Stimulated activated CD4-positive, alpha-beta T cell treated with anti-CD3 and anti-CD28 coated beads, Interleukin-12 subunit alpha, Interleukin-12 subunit beta, amount 100 ng/mL, for 24 hours (primary cell): ENCODE measurements at regions not wholly inside any gene's neighbourhood (a gene's known extent, or its start where the extent isn't known, plus 50 kb on each side); places are given as distances from the start of the nearest gene placed in this dataset.

Experiments used
- DNase-seq, 2 experiments: peaks; one replicate each; pipeline ENCODE4 v3.0.0-alpha.2; 2020; ENCODE audit warnings: low read depth in 2 of 2

DNA sequence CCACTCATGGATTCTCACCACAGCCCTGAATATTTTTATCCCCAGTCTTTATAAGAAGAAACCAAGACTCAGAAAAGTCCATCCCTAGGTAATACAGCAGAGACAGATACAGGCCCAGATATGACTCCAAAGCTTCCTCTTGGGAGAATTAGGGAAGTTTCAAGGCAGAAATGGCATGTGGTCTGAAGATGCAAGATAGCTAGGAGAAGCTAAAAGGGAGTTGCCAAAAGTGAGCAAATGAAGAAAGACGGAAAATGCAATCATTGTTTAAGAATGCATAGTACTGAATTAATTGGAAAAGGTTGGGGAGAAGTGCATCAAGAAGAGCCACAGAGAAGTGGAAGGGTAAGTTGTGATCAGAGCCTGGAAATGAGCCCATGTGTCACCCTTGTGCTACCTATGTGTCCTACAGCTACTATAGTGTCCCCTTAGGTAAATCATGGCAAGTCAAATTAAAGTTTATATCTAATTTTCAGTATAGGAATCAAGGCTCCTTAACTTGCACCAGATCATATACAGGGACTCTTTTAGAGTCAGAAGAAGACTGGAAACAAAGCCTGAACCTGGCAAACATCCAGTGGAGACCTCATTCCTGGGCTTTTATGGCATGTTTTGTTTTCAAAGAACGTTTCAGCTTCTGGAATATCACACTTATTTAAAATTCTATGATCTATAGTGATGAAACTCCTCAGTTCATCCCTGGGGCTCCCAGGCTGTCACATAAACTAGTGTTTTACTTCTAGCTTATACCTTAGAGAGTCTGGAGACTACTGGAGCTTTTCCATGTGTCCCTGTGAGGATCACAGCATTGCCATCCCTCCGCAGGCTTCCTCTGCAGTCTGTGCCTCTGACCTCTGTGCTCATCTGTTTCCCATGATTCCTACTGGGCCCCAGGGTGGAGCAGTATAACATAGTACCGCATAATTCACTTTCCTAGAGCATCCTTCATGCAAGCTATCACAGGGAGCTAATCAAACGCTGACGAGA, 189.0 kb upstream of the CDKN3 start:
- DNase-seq = no peak

- DNase-seq = no peak
Observed at GRCh38 chr14:54208751-54209150, 188.1 kb upstream of the CDKN3 start.

DNA sequence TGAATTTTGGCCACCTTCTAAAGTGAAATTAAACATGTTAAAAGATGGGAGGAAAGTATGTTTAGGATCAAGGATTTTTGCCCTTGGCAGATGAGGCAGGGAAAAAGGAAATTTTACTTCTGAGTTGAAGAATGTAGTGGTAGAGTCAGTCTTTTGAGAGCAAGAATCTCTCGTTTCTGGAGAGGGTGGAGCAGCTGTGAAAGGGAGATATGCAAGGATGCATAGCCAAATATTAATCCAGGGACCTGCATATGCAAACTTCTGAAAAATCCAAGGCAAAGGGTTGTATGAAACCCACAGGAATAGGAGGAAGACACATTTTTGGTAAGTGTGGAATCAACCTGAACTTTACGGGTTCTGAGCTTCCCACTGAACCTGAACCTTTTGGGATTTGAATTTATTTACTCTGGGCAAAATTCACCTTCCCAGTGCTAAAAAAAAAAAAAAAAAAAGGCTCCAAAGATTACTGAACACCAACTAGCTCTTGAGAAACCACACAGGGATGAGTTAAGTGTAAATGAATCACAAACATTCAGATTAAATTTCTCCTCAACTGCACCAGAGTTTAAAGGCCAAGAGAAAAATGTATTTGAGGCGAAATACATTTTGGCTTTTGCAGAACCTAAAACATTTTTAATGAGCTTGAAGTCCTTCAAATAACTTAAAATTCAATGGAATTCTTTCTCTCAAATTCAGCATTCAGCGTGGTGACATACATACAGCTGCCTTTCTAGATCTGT, 187.1 kb upstream of the CDKN3 start:
- no peak for DNase-seq

GRCh38 chr14:54211551-54212308, 185.1 kb upstream of the CDKN3 start:
- no peak for DNase-seq

DNA sequence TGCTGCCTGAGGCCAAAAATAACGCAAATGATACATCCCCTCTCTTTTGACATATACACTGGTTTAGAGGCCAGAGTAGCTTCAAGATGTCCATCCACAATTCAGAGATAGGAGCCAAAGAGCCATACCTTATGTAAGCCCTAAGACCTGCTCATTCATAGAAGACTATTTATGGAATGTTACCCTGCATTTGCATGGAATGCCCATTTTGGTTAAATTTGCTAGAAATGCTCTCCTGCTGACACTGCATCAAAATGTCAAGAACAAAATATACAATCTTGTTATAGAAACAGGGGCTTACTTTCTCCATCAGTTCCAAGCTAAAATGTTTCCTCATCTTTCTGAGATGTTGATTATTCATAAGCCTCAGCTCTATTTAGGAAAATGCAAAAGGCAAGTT, 183.3 kb upstream of the CDKN3 start:
- DNase-seq = no peak

GRCh38 chr14:54216827-54217226, 180.0 kb upstream of the CDKN3 start:
- DNase-seq = no peak

DNA sequence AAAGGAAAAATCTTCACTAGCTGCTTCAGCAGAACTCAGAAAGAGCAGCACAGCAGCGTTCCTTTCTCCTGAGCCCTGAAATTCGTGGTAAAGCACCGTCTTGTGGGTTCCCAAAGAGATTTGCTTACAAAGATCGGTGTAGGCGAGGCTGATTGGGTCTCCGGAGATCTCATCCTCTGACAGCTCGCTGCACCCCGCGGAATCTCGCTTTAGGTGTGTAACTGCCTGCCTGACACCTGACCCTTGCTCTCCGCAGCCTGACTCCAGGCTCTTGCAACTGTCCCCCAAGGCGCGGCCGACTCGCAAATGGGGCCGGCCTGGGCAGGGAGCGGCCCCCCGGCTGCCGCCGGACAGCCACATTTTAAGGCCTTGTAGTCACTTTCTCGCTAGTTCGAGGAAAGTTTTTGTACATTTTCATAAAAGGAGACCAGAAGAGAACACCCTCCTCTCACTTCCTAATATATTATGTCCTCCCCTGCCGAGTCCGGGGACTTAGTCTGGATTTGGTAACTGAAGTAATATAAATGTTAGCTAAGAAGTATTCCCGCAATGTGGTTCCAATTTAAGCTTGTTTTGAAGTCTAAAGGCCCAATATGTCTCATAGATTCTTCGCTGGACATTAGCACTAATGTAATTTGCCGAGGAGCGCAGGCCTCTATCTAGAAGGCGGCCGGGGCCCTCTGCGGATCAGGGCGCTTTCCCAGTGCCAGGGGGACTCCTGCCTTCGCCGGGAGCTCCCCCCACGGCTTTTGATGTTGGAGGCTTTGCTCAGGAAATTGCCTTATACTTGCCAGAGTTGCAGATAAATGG, 177.3 kb upstream of the CDKN3 start:
- DNase-seq = no peak

GRCh38 chr14:54220071-54220703, 176.6 kb upstream of the CDKN3 start:
- no peak for DNase-seq

DNA sequence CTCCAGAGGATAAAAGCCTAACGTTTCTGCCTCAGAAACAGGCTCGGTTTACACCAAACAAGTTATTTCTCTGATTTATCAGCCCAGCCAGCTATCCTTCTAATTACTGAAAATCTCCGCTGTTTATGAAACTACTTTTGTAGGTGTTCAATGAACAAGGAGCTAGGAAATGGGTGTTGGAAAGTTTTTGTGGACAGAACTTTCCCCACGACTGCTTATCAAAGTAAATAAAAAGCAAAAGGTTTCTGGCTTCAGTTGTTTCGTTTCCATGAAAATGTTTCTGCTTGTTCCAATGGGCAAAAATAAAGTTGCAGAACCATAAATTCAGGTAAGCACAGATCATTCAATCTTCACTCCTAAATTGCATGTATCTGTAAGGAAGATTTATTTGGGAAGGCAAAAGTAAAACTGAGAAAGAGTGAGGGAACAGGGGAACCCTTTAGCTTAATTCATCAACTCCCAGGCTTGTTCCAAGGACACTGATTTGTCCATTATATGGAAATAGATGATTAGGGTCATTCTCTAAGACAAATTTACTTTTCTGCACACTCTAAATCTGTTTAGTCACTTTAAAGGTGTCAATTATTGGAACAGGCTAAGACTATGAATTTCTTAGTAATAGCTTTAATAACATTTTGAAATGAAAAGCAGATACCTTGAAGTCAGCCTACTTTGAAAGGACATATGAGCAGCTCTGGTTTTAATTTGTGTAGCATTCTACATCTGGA, 175.9 kb upstream of the CDKN3 start:
- no peak for DNase-seq

GRCh38 chr14:54221432-54221803, 175.4 kb upstream of the CDKN3 start:
- no peak for DNase-seq

- DNase-seq = no peak
Observed at GRCh38 chr14:54221971-54222370, 174.8 kb upstream of the CDKN3 start.

- DNase-seq = no peak
Observed at GRCh38 chr14:54223831-54224402, 172.9 kb upstream of the CDKN3 start.

- DNase-seq = no peak
Observed at GRCh38 chr14:54225457-54226060, 171.2 kb upstream of the CDKN3 start.

GRCh38 chr14:54226103-54226502, 170.7 kb upstream of the CDKN3 start:
- DNase-seq = no peak

DNA sequence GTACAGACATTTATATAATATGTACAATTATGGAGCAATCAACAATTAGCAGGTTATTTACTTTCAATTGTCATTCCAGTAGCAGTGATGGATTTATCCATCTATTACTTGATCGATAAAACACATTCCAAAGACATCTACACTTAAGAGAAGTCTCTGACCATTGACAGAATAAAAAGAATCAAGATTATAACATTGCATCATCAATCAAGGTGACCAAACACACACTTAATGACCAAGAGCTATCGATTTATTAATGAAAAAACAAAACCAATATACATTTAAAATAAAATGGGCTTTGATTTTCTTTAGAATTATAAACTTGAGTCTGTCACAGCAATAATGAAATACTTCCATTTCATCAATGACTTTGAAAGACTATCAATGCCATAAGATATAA, 170.2 kb upstream of the CDKN3 start:
- DNase-seq = no peak

- DNase-seq = no peak
Observed at GRCh38 chr14:54229136-54229535, 167.7 kb upstream of the CDKN3 start.

GRCh38 chr14:54230645-54231044, 166.2 kb upstream of the CDKN3 start:
- DNase-seq = no peak

- no peak for DNase-seq
Observed at GRCh38 chr14:54232735-54233134, 164.1 kb upstream of the CDKN3 start.

DNA sequence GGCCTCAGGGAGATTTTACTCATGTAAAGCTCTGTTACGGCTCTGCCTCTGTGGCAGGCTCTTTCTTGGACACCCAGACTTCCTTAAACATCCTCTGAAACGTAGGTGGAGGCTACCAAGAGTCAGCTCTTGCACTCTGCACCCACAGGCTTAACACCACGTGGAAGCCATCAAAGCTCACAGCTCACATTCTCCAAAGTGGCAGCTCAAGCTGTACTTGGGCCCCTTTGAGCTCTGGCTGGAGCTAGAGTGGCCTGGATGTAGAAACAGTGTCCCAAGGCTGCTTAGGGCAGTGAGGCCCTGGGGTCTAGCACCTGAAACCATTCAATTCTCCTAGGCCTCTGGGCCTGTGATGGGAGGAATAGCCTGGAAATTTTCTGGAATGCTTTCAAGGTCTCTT, 155.3 kb upstream of the CDKN3 start:
- DNase-seq = no peak
